GM12865 (cell line): ENCODE measurements at regions not wholly inside any gene's neighbourhood (a gene's known extent, or its start where the extent isn't known, plus 50 kb on each side); places are given as distances from the start of the nearest gene placed in this dataset.

Source experiments
- DNase-seq: peaks from one replicate; pipeline ENCODE4 v3.0.0; 2010; ENCODE audit warnings: low read depth
- H3K4me3 ChIP-seq: 2 replicates; pipeline ENCODE4 v1.5.1; 2011; ENCODE audit warnings: mild to moderate bottlenecking, low read depth, low read length, control low read depth
- CTCF ChIP-seq: IDR thresholded peaks from 2 replicates; pipeline ENCODE4 v1.5.1; 2011; ENCODE audit warnings: low read length, control low read depth, low read depth, inconsistent platforms; ENCODE audit not compliant: insufficient read depth; ENCODE audit errors: missing control alignments

GRCh38 chr16:62709794-62710193, 673.6 kb upstream of the CDH8 start:
- DNase-seq = no peak
- no peak overlapping the region for H3K4me3 ChIP-seq
- no peak for TF ChIP-seq CTCF

GRCh38 chr16:62701426-62701825, 665.2 kb upstream of the CDH8 start:
- no peak for DNase-seq
- no peak overlapping the region for H3K4me3 ChIP-seq
- no peak for TF ChIP-seq CTCF

- DNase-seq = no peak
- H3K4me3 ChIP-seq = no peak overlapping the region
- no peak for TF ChIP-seq CTCF
Measured at GRCh38 chr16:62700426-62701294, 664.4 kb upstream of the CDH8 start.

- TF ChIP-seq CTCF = no peak
- no peak overlapping the region for H3K4me3 ChIP-seq
- peak; percentile 74 for DNase-seq
Measured at GRCh38 chr16:62692685-62693084, 656.4 kb upstream of the CDH8 start.

- no peak overlapping the region for H3K4me3 ChIP-seq
- DNase-seq = no peak
- no peak for TF ChIP-seq CTCF
Measured at GRCh38 chr16:62681819-62682218, 645.6 kb upstream of the CDH8 start.

GRCh38 chr16:62678796-62679195, 642.6 kb upstream of the CDH8 start:
- TF ChIP-seq CTCF = no peak
- DNase-seq = no peak
- no peak overlapping the region for H3K4me3 ChIP-seq

- no peak overlapping the region for H3K4me3 ChIP-seq
- DNase-seq = peak; percentile 15
- no peak for TF ChIP-seq CTCF
Measured at GRCh38 chr16:62676306-62676705, 640.1 kb upstream of the CDH8 start.
